NCI-H1417 (cell line): ENCODE measurements at regions not wholly inside any gene's neighbourhood (a gene's known extent, or its start where the extent isn't known, plus 50 kb on each side); places are given as distances from the start of the nearest gene placed in this dataset.

Source experiments
- DNase-seq, 3 experiments: peaks; one replicate each; lab custom pipeline; 2025; lab: John Stamatoyannopoulos, UW

DNA sequence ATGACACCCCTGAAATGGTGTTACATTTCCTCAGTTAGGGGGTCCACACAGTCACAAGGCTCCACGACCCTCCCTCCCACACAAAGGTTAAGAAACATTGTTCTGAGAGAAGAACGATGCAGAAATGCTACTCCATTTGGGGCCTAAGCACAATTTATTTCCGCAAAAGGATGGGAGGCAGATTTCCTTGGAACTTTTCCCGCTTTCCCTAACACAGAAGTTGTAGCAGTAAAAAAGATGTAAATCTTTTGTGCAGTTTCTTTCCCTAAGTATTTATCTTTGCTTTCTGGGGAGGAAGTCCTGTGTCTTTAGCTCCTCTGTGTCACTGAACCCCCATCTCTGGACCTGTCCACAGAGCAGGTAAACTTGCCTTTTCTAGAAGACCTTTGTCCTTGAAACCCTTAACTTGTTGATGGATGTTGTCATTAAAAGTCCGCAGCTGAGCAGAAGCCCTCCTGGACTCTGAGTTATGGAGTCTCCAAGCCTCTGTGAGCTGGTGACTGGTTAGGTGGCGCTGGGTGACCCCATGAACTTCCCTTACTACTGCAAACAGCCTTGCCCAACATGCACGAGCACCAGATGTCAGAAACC, 67.2 kb upstream of the SHISA3 start:
- DNase-seq, result no peak

DNA sequence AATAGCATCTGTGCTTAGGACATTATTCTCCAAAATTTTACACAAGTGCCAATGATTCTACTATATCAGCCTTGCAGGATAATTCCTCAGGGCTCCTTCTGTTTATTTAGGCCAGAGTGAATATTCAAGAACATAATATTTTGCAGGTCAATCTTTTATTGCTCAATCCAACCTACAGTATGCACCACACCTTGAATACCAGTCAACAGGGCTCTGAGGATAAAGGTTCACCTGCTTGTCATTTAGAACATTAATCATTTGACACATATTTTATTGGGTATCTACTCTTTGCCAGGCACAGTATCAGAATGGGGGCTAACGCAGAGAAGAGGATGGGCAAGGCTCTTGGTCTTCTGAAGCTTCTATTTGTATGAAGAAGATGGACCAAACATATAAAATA, 66.2 kb upstream of the SHISA3 start:
- DNase-seq, result no peak

DNA sequence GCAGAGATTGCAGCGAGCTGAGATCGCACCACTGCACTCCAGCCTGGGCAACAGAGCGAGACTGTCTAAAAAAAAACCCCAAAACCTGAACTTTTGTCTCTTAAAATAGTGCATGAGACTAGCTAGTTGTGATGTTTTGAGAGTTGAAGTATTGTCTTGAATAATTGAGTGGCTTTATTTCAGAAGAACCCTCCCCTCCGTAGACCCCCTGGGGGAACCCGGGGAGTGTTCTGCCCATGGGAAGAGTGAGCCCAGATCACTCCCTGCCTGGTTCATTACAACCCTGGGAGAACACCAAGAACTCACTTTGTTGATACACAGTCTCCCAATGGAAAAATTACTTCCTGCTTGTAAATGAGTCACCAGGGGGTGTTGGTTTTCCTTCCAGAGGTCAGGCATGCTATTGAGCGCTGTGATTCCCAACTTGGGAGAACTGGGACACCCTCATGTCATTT, 65.3 kb upstream of the SHISA3 start:
- DNase-seq, result no peak

DNA sequence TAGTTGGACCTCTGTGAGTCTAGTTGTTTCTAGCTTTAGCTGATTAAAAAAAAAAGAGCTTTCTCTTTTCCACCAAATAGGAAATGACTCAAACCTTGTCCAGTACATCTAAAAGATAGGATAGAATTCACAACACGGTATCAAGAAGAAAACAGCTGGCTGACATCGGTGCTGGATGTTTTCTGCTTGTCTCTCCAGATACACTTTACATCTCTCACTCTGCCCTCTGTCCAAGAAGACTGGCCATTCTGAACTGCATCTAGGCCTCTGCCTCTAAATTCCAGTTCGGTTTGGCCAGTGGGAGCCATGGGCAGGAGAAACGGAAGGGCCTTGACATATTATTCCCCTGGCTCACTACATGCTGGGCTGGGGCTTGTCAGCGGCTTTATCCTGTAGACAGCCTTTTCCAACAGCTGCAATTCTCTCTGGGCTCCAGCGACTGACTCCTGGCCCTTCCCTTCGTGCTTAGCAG, 57.3 kb upstream of the SHISA3 start:
- DNase-seq, result no peak

DNA sequence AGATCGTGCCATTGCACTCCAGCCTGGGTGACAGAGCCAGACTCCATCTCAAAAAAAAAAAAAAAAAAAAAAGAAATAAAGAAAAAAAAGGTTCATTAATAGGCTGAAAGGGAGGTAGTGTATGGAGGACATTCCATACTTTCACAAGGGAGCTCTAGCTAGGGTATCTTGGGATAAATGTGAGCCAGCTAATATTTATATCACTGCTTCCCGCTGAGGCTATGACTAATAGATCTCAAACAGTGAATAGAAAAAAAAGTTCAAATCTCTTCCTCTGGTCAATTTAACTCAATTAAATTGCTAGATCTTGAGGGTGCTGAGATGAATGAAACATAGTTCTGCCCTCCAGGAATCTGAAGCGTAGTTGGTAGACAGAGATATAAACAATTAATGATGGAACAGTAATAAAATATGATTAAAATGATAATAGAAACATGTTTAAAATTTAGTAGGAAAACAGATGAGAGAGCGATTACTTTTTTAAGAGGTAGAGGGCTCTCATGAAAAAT, 55.7 kb upstream of the SHISA3 start:
- DNase-seq, result no peak

DNA sequence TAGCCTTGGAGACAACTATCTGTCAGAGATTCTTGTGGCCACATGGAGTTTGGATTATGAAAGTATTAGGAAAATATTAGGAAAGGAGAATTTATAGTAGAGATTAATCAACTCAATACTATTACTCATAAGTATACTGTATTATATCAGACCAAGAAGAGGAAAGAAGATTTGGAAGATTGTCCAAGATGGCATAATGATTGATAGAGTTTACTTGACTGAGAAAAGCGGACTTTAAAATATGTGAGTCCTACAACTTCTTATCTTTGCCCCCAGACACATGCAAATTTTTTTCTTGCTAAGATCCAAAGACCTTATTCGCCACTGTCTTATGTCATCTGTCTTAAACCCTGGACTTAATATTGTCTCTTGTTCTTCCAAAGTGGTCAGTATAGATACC, 54.8 kb upstream of the SHISA3 start:
- DNase-seq, result no peak

DNA sequence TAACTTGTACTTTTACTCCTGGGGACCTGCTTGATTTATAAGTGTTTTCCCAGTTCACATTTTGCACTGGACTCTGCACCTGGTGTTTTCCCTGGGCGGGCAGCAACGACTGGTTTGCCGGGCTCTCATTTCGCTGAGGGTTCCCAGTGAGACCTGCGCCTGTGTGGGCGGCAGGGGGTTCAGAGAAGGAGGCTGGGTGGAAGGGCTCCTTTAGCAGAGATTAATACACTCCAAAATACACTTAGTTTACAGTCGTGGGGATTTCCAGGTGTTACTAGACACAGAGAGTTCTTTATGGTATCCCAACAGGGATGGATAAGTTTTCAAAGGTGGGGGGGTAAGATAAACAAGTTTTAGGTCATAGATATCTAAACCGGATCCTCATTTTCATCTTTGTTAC, 53.0 kb upstream of the SHISA3 start:
- DNase-seq, result peak in 2 of 3 experiments; percentile 5 to 30

DNA sequence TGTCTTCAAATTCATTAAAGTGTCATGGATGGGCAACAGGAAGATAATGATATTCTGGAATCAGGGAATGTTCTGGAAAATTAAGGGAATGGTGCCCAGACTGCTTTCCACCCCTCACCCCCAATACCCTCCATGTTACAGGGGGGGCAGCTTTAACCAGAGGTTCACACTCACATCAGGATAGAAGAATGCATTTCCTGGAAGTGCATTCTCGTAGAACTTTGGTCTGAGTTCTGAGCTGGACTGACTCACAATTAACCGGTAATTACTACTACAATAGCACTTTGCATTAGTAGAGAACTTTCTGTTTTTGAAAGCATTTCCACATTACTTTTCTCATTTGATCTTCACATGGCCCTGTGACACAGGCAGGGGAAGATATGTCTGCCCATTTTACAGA, 52.5 kb upstream of the SHISA3 start:
- no peak for DNase-seq

DNA sequence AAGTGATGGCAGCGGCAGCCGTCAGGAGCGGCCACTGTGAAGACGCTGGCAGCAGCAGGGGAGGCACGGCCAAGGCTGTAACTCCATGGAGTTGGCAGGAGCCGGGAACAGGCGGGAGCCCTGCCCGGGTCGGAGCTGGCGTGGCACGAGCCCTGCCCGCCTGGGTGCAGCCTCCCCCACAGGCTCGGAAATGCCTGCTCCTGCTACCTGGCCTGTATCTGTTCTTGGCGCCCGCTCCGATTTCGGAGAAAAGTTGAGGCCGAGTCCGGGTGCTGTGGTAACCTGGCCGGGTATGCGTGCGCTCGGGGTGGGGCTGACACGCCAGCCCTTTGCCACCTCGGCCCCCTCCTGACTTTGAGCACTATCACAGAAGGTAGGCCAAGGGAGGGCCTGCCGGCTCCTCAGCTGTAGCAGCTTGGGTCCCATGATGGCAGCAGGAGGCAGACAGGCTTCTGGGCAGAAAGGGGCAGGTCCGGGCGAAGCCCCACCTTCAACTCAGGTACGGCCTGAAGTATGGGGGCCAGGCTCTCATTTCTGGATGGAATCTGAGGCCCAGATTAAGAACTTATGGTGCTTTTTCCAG, 51.2 kb upstream of the SHISA3 start:
- DNase-seq, result no peak

DNA sequence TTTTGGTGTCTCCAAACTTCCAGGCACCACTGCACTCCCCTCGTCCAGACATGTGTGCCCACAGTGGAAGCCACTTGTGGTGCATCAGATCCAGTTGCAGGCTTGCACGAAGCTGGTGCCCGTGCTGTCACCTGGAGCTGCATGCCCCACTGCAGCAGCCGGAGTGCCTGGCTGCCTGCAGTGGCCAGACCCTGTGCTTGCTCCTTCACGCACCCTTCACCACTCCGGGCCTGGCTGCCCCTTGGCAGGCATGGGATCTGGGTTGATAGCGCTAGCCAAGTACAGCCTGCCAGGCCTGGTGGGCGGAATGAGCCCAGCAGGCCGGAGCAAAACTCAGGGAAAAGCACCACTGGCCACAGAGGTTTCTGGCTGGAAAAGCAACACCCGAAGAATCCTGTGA, 50.2 kb upstream of the SHISA3 start:
- no peak for DNase-seq
